PFSK-1 (cell line): ENCODE measurements at regions not wholly inside any gene's neighbourhood (a gene's known extent, or its start where the extent isn't known, plus 50 kb on each side); places are given as distances from the start of the nearest gene placed in this dataset.

Source experiments
- FOXP2 ChIP-seq: optimal IDR thresholded peaks from 2 replicates; pipeline ENCODE3; 2011; ENCODE audit warnings: borderline replicate concordance, control low read depth, inconsistent platforms; ENCODE audit not compliant: insufficient read depth; ENCODE audit errors: extremely low read length, extremely low read depth
- POLR2AphosphoS5 ChIP-seq: IDR thresholded peaks from 2 replicates; pipeline ENCODE4 v1.6.1; 2012; ENCODE audit warnings: low read depth, mild to moderate bottlenecking, control low read depth, low read length, moderate library complexity
- SIN3A ChIP-seq: IDR thresholded peaks from 2 replicates; pipeline ENCODE4 v1.6.1; 2012; ENCODE audit warnings: mild to moderate bottlenecking, low read length, moderate library complexity, borderline replicate concordance; ENCODE audit not compliant: insufficient read depth
- TAF1 ChIP-seq: IDR thresholded peaks from 2 replicates; pipeline ENCODE4 v1.6.1; 2012; ENCODE audit warnings: low read length, control low read depth, borderline replicate concordance; ENCODE audit not compliant: insufficient read depth
- TF ChIP-seq, protein P1 (sequence below), 2 experiments: IDR thresholded peaks; 2 replicates each; pipeline versions ENCODE4 v1.6.1 to v1.8.0; 2011 to 2012; ENCODE audit warnings: low read depth in 2 of 2, low read length in 2 of 2, control low read depth in 1 of 2, inconsistent platforms in 1 of 2, mild to moderate bottlenecking in 1 of 2, moderate library complexity in 1 of 2; ENCODE audit not compliant: insufficient read depth in 1 of 2

DNA sequence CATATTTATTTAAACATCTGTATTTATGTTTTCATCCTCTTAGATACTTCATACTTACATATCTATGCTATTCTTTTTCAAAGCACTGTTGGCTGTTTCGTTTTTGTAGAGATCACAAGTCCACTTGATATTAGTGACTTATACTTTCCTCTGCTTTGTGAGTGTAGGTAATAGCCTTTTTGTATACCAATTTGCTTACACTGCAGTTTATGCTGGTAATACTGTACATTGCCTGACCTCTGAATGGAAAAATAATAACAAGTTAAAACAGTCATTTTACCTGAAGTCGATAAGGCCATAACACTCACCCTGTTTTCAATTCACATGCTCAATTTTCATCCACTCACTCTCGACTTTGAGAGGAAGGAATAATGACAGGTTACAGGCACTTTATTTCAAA lies 89.9 kb upstream of the NANOGP8 start:
- TF ChIP-seq SIN3A (no peak), POLR2AphosphoS5 (no peak), TAF1 (no peak), FOXP2 (no peak)
- TF ChIP-seq, protein P1, sequence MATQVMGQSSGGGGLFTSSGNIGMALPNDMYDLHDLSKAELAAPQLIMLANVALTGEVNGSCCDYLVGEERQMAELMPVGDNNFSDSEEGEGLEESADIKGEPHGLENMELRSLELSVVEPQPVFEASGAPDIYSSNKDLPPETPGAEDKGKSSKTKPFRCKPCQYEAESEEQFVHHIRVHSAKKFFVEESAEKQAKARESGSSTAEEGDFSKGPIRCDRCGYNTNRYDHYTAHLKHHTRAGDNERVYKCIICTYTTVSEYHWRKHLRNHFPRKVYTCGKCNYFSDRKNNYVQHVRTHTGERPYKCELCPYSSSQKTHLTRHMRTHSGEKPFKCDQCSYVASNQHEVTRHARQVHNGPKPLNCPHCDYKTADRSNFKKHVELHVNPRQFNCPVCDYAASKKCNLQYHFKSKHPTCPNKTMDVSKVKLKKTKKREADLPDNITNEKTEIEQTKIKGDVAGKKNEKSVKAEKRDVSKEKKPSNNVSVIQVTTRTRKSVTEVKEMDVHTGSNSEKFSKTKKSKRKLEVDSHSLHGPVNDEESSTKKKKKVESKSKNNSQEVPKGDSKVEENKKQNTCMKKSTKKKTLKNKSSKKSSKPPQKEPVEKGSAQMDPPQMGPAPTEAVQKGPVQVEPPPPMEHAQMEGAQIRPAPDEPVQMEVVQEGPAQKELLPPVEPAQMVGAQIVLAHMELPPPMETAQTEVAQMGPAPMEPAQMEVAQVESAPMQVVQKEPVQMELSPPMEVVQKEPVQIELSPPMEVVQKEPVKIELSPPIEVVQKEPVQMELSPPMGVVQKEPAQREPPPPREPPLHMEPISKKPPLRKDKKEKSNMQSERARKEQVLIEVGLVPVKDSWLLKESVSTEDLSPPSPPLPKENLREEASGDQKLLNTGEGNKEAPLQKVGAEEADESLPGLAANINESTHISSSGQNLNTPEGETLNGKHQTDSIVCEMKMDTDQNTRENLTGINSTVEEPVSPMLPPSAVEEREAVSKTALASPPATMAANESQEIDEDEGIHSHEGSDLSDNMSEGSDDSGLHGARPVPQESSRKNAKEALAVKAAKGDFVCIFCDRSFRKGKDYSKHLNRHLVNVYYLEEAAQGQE (IDR thresholded peaks at IDR 0.05; ENCODE audit: insufficient read depth in 1 of 2, low read depth in 2 of 2, low read length in 2 of 2): no peak
